ENCODE measurements at regions not wholly inside any gene's neighbourhood (a gene's known extent, or its start where the extent isn't known, plus 50 kb on each side); places are given as distances from the start of the nearest gene placed in this dataset.

DNA sequence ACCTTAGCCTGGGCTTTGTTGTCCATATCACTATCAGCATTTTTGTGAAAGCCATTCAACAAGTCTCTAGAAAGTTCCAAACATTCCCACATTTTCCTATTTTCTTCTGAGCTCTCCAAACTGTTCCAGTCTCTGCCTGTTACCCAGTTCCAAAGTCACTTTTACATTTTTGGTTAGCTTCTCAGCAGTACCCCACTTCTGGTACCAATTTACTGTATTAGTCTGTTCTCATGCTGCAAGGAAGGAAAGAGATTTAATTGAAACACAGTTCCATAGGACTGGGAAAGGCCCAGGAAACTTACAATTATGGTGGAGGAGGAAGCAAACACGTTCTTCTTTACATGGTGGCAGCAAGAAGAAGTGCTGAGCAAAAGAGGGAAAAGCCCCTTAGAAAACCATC lies 247.2 kb upstream of the B3GALT2 start:
- TF ChIP-seq CTCF (conservative IDR thresholded peaks at IDR 0.05; ENCODE audit: low read length) (no peak), EZH2phosphoT487 (IDR thresholded peaks at IDR 0.05; ENCODE audit: borderline replicate concordance, low read depth, low read length) (no peak)
